HG03460 (cell line): ENCODE measurements at regions not wholly inside any gene's neighbourhood (a gene's known extent, or its start where the extent isn't known, plus 50 kb on each side); places are given as distances from the start of the nearest gene placed in this dataset.

Experiments
- ATAC-seq: cut with Tn5 transposase; IDR thresholded peaks from one replicate; pipeline ENCODE4 v1.9.1; 2021; ENCODE audit not compliant: unreplicated experiment

DNA sequence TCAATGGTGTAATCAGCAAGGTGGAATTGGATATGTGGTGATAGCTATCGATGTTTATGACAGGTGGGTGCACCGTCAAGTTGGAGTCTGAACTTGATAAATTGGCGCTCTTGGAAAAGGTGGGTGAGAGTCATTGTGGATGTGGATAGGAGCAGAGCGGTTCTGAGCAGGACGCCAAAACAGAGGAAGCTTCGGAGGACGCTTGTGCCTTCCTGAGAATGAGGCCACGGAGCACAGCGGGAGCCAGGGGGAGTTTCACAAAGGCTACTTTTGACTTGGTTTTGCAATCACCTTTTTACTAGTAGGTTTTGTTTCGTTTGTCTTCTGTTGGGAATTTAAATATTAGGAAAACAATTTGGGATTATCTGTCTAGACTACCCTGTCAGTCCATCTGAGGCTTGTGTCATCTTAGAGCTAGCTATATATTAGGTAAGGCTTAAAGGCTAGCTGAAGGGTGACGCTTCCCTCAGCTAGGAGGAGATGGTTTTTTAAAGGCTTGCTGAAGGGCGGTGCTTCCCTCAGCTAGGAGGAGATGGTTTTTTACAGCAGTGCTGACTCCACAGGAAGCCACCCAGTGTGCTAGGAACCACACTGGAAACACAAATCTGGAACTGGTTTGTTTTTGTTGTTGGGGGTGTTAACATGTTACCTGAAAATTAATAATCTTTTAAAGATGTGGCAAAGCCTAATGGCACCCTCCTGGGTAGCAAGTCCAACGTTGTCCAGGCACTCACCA lies 142.4 kb upstream of the IRX4 start:
- no peak for ATAC-seq

DNA sequence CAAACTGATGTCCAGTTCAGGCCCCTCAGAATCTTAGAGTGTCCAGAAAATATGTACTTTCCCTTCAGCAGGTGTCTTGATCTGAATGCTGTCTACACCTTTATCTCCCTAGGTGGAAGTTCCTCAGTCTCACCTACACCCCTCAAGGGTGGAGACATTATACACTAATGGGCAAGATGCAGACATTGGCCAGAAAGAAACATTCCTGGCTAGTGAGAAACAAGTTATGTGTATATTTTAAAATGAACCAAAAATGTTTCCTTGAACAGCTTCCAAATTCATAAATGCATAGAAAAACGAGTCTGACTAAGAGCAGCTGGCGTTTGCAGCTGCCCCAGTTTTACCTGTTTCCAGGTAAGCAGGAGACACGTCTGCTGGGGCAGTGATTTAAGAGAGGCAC lies 140.5 kb upstream of the IRX4 start:
- no peak for ATAC-seq

DNA sequence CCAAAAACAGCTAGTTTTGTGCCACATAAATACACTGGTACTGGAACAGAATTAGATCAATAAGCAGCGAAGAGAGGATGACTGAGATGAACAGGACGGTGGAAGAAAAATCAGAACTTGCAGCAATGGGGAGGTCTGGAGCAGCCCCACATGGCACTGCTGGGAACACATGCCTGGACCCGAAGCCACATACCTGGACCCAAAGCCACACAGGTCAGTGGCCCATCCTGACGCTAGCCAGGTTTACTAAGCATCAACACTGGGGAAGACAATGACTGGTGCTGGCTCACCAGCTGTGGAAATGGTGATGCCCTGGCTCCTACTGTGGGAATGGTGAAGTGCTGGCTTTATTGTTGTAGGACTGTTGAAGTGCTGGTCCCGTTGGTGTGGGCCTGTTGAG lies 139.7 kb upstream of the IRX4 start:
- ATAC-seq: no peak

DNA sequence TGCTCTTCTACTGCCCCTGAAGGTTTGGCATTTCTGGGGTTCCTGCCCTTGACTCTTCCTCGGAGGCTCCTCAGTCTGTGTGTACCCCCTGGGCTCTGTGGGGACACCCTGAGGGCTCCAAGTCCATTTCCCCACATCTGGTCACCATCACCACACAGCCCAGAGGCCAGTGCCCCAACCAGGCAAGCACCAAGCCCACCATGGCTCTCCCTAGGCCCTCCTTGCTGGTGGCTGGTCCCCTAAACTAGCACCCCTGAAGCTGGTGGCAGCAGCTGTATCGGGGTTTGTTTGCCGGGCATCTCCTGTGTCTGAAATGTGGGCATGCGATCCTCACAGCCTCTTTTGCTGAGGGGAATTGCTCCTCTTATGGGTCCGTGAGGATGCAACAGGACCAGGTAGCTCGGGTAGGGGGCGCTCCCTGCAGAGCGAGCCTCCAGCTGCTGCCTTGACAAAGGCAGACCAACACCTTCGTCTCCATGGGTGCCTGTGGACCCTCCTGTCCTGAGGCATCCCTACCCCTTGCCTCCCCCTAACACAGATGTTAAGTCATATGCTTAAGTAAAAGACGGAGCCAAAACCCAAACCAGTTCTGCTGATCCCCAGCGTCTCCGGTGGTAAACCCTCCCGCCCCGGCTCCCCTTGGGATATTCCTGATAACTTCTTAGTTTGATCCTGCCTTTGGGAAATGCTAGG lies 138.9 kb upstream of the IRX4 start:
- ATAC-seq: no peak

DNA sequence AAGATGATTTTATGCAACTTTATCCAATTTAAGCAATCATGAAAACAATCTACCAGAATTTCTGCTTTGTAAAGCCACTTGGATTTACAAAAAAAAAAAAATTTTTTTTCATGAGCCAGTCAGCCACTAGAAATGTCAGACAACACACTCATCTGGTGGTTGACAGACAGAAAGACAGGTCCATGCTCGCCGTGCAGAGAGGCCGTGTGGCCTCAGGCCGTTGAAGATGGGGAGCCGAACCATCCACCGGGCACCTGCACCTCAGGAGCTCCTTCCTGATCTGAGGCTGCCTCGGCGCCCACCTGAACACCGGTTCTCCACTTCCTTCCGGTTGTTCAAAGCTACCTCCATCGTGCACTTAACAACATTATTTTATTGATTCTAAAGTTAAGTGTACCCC lies 138.0 kb upstream of the IRX4 start:
- no peak for ATAC-seq

DNA sequence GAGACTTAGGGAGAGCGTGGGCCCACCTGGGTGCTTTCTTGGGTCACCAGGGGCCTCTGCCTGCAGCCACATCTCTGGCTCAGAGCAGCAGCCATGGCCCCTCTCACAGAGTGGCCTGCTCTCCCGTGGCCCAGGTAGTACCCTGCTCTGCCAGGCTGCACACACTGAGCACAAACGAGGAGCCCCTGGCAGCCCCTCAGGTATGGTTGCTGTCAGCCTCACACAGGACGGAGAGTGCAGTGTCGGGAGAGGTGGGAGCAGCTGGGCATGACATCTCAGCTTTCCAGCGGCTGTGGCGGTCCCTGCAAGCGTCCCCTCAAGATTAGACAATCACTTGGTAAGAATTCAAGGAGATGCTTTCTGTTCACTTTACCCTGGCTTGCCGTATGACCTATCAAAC lies 137.0 kb upstream of the IRX4 start:
- no peak for ATAC-seq

DNA sequence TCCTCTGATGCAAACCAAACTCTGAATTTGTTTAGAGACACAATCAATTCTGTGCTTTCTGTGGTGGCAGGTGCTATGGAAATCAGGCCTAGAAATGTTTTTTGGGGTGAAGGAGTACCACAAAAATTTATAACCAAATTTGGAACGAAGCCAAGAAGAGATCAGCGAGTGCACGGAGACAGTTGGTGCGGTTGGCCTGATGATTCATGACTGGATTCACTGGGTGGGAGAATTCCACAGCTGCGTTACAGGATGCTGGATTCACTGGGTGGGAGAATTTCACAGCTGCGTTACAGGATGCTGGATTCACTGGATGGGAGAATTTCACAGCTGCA lies 135.6 kb upstream of the IRX4 start:
- ATAC-seq: no peak

DNA sequence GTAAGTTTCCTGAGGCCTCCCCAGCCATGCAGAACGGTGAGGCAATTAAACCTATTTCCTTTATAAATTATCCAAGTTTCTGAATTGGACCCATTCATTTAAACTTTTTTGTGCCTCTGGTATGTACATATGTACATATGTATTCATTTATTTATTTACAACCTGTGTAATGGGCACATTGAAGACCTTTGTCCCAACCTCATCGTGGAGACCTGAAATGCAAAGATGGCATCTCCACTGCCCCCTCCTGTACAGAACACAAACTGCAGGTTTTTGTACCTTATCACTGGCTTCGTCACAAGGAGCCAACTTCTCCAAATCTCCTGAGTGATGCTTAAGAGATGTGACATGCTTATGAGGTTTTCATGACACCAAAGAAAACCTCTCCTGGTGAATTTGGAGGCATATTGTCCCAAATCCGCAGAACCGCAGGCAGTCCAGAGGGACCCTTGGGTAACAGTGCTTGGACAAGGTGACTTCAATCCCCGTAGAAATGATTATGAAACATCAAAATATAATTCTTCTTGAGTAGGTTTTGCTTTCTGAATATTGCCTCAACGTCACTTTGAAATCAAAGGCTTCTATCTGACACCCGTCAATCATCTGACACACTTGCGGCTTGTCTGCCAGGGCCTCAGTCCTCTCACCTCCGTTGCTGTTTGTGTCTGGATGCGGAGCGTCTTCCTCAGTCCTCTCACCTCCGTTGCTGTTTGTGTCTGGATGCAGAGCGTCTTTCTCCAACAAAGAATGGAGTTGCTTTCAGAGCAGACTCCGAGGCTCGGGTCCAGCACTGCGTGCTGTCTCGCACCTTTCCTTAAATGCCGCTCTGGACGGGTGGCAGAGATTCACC lies 135.0 kb upstream of the IRX4 start:
- no peak for ATAC-seq

DNA sequence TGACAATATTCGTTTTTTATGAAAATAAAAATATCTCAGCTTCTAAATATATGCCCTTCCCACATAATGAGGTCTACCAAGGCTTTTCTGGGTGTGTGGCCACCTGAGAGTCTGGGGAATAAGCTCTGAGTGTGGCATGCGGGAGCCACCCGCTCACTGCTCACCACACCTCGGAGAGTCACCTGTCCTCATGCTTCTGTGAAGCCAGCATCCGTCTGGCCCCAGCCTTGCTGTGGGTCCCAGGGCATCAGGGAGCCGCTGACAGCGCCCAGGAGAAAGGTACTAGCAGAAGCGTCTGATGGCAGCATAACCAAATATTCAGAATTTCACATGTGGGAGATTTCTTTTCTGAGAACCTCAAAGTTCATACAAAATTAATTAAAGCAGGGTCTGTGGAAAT lies 133.2 kb upstream of the IRX4 start:
- no peak for ATAC-seq

DNA sequence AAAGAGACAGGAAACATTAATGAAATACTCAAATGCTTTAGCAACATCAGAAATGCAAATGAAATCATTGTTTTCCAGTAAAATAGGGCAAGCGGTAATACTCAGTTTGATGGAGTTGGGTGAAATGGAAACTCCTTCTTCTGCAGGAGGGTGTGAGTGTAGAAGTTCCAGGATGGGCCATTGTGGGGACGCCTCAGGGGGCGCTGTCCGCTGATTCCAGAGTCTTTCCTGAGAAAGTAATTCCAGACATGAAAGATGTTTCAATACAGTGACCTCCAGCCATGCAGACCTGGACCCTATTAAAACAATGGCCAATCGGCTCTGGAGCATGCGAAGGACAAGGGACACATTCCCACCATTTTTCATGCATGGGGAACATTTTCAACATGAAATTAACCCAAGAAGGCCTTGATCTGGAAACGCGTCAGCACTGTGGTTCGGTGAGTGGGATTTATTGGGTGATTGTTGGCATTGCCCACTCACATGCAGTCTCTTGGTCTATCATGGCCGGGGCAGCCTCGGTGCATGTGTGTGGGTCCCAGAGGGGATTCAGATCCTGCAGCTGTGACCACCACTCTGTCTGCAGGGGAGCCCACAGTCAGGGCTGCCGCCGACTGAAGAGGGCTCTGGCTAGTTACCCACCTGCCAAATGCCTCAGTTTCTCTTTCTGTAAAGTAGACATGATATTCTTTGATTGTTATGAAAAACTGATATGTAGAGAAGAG lies 132.6 kb upstream of the IRX4 start:
- no peak for ATAC-seq

DNA sequence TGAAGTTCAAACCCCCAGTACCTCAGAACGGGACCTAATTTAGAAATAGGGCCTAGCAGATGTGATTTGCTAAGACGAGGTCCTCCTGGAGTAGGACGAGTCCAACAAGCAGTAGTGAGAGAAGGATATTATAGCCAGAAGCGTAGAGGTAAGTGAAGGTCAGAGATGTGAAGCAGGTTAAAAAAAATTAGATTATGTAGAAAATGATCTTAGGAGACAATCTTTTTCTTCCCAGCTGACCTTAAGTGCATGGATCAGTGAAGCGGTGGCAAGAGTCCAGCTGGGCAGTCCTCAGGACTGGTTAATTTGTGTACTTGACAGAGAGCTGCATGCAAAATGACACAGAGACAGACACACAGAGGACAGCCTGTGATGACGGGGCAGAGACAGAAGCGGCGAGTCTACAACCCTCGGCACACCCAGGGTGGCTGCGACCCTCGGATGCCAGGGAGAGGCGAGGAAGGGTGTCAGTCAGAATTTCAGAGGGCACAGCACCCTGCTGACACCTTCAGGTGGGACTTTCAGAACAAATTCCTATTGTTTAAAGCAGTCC lies 131.4 kb upstream of the IRX4 start:
- no peak for ATAC-seq

DNA sequence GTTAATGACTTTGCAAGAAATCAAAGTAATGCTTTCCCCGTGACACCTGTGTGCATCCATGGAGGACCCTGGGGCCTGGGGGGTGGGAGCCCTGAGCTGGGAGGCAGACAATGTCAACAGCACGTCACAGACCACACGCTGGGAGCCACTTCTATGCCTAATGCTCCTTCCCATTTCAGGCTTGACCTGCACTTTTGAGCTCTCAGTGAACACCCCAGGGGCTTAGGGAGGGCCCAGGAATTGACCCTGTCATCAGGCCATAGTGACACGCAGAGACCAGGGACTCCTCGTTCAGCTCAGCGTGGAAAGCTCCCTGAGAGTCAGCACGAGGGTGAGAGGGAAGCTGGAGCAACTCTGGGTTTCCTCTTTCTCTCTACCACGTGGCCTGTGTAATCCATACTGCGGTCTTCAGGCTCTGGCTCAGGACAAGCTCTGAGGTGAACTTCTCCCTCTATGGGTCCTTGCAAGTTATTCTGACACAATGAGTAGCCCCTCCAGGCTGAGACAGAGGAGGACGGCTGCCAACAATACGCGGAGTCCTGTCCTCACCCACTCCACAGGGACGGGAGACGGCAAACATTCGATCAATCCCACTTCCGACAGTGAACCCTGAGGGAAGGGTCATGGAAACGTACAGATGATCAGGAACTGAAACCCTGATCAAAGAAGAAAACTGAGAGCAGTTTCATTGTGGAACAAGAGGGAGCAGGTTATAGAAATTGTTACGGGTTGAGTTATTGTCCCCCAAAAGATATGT lies 130.8 kb upstream of the IRX4 start:
- ATAC-seq: no peak

DNA sequence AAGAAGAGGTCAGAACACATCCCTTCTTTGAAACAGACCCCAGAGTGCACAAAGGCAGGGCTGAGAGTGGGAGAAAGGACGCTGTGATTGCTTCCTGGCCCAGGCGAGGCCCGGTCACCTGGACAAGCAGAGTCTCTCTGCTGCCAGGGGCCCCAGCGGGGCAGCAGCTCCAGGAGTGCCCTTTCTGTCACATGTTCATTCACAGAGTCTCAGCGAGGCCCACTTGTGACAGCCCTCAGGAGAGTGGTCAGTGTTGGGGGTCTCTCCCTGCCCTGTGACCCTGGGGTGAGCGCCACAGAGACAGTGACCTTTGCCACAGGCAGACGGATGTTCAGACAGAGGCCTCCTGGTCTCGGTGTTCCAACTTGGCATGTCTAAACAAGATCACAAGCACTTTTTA lies 130.2 kb upstream of the IRX4 start:
- ATAC-seq: no peak

DNA sequence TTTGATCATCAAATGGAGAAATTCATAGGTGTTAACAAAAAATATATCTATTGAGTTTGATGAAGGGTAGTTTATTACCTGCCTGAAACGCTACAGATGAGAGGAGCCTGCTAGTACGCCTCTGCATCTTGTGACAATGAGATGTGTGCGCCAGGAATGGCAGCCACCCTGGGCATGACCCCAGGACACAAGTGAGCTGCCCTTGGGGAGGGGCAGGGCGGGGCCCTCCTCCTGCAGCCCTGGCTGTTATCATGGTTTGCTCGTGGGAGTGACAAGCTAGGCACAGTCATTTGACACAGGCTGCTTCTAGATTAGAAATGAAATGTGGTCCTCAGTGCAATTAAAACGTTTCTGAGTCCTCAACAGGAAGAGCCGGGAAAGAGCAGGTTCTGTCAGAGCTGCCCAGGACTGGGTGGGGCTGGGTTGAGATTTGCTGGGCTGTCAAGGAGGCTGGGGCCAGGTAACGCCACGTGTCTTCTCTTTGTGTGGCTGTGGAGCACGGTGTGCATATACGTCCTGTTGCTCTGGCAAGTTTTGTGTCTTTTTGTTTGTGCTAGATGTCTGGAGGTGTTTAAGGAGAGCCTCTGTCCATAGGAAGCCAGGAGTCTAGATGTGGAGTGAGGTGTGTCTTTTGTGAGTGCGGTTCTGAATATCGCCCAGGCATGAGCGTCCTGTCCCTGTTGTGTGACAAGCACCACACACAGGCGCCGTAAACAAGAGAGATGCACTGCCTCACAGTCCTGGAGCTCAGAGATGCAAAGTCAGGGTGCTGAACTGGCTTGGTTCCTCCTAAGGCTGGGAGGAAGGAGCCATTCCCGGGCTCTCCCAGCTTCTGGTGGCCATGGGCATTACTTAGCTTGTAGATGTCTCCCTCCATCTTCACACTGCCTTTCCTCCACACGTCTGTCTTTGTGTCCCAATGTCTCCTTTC lies 129.0 kb upstream of the IRX4 start:
- ATAC-seq: no peak

DNA sequence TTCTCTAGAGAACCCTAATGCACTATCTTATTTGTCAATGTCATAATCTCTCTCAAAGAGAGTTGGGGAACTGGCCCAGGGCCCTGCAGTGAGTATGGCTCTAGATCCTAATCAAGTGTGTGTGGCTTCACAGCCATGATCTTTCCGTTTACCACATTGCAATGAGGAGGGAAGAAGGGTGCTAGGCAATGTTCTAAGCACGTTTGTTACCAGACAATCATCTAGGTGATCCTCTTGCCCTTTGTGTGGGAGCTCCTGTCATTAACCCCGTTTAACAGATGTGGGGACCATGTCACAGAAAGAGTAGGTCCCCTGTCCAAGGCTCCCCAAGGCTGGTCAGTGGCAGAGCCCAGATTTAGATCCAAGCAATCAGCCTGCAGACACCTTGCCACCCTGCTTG lies 128.2 kb upstream of the IRX4 start:
- ATAC-seq: no peak

DNA sequence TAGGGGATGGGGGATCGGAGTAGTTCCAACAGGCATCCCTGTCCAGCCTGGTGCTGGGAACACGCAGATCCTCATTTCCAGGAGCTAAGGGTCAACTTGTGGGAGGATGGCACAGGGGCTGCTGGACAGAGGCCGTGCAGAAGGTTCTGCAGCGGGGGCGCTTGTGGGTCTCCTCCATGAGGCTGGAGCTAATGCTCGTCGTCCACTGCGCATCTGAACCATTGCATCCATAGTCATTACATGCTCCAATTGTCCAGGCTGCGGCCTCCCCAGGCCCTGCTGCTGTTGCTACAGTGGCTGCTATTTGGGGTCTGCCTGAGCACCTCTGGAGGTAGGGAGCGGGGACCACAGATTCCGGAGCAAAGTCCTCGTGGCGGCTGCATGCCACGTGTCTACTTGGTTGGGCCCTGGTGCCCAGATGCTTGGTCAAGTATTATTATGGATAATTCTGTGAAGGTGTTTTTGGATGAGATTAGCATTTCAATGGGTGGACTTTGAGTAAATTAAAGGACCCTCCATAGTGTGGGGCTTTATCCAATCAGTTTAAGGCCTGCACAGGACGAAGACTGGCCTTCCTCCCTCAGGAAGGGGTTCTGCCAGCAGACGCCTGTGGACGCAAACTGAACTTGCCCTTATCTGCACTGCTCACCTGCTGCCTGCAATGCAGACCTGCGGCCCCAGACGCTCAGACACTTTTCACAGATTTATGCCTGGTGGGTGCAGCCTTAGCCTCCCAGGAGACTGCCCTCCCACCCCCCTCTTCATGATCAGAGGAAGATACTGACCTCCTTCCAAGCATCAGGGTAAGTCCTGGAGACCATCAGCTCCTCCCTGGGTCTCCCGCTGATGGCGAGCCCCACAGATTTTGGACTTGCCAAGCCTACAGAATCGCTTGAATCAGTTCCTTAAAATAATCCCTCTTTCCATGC lies 127.5 kb upstream of the IRX4 start:
- ATAC-seq: no peak

DNA sequence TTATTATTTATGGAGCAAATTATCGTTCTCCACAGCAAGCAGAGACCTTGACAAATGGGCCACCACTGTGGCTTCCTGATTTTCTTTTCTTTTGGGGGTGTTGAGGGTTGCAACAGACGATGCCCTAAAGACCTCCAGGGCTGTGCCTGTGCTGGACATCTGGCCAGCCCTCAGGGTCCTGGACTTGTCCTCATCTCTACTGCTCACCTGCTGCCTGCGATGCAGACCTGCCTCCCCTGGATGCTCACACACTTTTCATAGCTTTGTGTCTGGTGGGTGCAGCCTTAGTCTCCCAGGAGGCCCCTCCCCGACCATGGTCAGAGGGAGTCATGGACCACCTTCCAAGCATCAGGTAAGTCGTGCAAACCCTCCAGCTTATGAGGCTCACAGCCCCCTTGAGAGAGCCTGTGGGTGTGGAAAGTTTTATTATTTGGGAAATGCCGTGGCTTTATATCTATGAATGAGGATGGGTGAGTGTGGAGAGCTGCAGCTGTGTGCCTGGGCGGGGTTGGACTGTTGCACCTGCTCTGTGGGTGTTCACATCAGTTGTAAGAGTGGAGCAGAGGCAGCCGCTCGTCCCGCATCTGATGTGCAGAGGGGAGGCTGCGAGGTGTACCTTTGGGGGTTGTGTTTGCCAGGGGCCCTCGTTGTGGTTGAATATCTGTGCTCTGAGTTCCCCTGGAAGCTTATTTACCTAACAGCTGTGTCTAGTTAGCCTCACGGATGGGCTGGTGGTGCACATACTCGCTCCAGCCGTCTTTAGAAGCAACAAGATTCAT lies 126.3 kb upstream of the IRX4 start:
- ATAC-seq: no peak
